Thymus (tissue), 11 donors: ENCODE measurements at regions not wholly inside any gene's neighbourhood (a gene's known extent, or its start where the extent isn't known, plus 50 kb on each side); places are given as distances from the start of the nearest gene placed in this dataset.

Source experiments
- DNase-seq, 9 donors: peaks; one replicate each; pipeline ENCODE4 v3.0.0-alpha.2; 2013; ENCODE audit warnings: low spot score in 9 of 9, low read depth in 6 of 9, missing footprints in 1 of 9
- H3K27ac ChIP-seq, 2 donors: one replicate each; pipeline ENCODE4 v1.5.1; 2013; ENCODE audit warnings: control low read depth in 1 of 2, low read depth in 1 of 2, low read length in 1 of 2, mild to moderate bottlenecking in 1 of 2, moderate library complexity in 1 of 2
- H3K27me3 ChIP-seq, 2 donors: one replicate each; pipeline ENCODE4 v1.5.1; 2013; ENCODE audit warnings: low read length in 1 of 2; ENCODE audit not compliant: control insufficient read depth in 2 of 2, insufficient read depth in 1 of 2
- H3K36me3 ChIP-seq, 2 donors: one replicate each; pipeline ENCODE4 v1.5.1; 2013; ENCODE audit warnings: low read length in 1 of 2, mild to moderate bottlenecking in 1 of 2, moderate library complexity in 1 of 2; ENCODE audit not compliant: control insufficient read depth in 2 of 2, insufficient read depth in 2 of 2
- H3K4me1 ChIP-seq, 2 donors: one replicate each; pipeline ENCODE4 v1.5.1; 2013; ENCODE audit warnings: low read length in 2 of 2; ENCODE audit not compliant: control insufficient read depth in 2 of 2, insufficient read depth in 2 of 2
- H3K4me3 ChIP-seq, 2 donors: one replicate each; pipeline ENCODE4 v1.5.1; 2013; ENCODE audit warnings: low read length in 2 of 2, control low read depth in 1 of 2, mild to moderate bottlenecking in 1 of 2
- H3K9me3 ChIP-seq, 2 donors: one replicate each; pipeline ENCODE4 v1.5.1; 2013; ENCODE audit warnings: low read length in 1 of 2, mild to moderate bottlenecking in 1 of 2; ENCODE audit not compliant: control insufficient read depth in 2 of 2, insufficient read depth in 1 of 2
- WGBS: extraction: QIAGEN DNeasy Blood & Tissue Kit; methylation state at CpG from one replicate; pipeline ENCODE4 v1.1.7; 2013; 5-methylcytosine and 5-hydroxymethylcytosine counted together
- donor health status: healthy.

DNA sequence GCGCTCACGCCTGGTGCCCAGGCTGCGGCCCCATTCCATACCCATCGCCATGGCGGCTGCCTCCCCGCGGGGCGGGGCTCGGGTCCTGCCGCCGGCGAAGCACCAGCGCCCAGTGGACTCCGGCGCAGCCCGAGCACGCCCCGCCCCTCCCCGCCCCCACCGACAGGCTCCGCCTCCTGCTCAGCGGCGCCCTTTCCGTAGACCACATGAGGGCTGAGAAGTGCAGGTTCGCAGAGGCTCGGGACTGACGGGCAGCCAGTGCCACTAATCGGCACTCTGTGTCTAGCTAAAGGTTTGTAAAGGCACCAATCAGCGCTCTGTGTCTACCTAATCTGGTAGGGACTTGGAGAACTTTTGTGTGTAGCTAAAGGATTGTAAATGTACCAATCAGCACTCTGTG is 352.2 kb upstream of the AMELY start:
- no peaks in the 10 kb centered on the region for H3K9me3 ChIP-seq
- no peaks in the 10 kb centered on the region for H3K4me1 ChIP-seq
- 94% methylated on average over 28 of the region's 29 CpGs for whole genome bisulfite sequencing
- H3K27ac ChIP-seq = no peak overlapping the region
- DNase-seq = no peak
- no peak overlapping the region for H3K4me3 ChIP-seq
- no peaks in the 10 kb centered on the region for H3K27me3 ChIP-seq
- H3K36me3 ChIP-seq = no peaks in the 10 kb centered on the region

GRCh38 chrY:7262531-7262930 is 351.0 kb upstream of the AMELY start:
- no peak overlapping the region for H3K27ac ChIP-seq
- H3K4me1 ChIP-seq = no peaks in the 10 kb centered on the region
- H3K36me3 ChIP-seq = no peaks in the 10 kb centered on the region
- H3K9me3 ChIP-seq = no peaks in the 10 kb centered on the region
- H3K4me3 ChIP-seq = no peak overlapping the region
- DNase-seq = no peak
- H3K27me3 ChIP-seq = no peaks in the 10 kb centered on the region
- 98% methylated on average over 4 of the region's 4 CpGs for WGBS

DNA sequence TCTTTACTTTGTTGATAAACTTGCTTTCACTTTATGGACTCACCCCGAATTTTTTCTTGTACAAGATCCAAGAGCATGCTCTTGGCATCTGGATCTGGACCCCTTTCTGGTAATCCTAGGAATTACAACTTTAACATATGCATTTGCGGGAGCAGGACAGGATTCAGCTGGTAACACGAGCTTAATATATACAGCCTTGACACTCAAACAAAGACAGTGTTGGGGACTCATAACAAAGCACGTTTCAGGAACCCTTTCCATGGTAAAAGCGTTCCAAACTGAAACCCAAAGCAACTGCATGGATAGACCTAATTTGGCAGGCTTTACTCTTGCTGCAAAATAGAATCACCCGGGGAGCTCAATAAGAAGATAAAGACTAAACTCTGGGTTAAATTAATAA is 349.7 kb upstream of the AMELY start:
- no peak for DNase-seq
- whole genome bisulfite sequencing = 87% methylated on average over 6 of the region's 6 CpGs
- H3K9me3 ChIP-seq = no peaks in the 10 kb centered on the region

DNA sequence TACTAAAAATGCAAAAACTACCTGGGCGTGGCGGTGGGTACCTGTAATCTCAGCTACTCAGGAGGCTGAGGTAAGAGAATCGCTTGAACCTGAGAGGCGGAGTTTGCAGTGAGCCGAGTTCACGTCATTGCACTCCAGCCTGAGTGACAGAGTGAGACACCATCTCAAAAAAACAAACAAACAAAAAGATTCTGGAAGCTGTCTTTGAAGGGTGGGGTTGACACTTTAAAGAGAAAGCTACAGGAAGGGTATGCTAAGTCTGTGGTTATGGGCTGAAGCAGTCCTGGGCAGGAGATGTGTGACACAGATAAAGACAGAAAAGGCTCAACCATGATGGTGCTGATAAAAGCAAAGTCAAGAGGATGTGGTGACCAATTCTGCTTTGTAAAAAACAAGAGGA is 328.5 kb upstream of the AMELY start:
- no peaks in the 10 kb centered on the region for H3K9me3 ChIP-seq
- no peaks in the 10 kb centered on the region for H3K36me3 ChIP-seq
- H3K27me3 ChIP-seq = no peaks in the 10 kb centered on the region
- peak in 3 of 9 donors; percentile 0 to 6 (median 4) for DNase-seq
- no peaks in the 10 kb centered on the region for H3K4me1 ChIP-seq
- H3K27ac ChIP-seq = no peak overlapping the region
- no peak overlapping the region for H3K4me3 ChIP-seq
- 76% methylated on average over 6 of the region's 6 CpGs for WGBS

More for the DNA sequence above, 349.7 kb upstream of the AMELY start:
- Histone ChIP-seq H3K4me3 (no peak overlapping the region), H3K4me1 (no peaks in the 10 kb centered on the region), H3K27me3 (no peaks in the 10 kb centered on the region), H3K36me3 (no peaks in the 10 kb centered on the region), H3K27ac (no peak overlapping the region)

- WGBS = 84% methylated on average over 5 of the region's 5 CpGs
- no peaks in the 10 kb centered on the region for H3K9me3 ChIP-seq
Observed at GRCh38 chrY:7211971-7212370, 300.4 kb upstream of the AMELY start.

GRCh38 chrY:7204456-7204855 is 292.9 kb upstream of the AMELY start:
- H3K27me3 ChIP-seq = no peaks in the 10 kb centered on the region
- no peaks in the 10 kb centered on the region for H3K36me3 ChIP-seq
- H3K4me1 ChIP-seq = no peaks in the 10 kb centered on the region
- H3K4me3 ChIP-seq = no peak overlapping the region
- no peak for DNase-seq
- H3K9me3 ChIP-seq = no peaks in the 10 kb centered on the region
- WGBS = 26% methylated on average over 4 of the region's 4 CpGs
- no peak overlapping the region for H3K27ac ChIP-seq

More at GRCh38 chrY:7211971-7212370, 300.4 kb upstream of the AMELY start:
- H3K27me3 ChIP-seq = no peaks in the 10 kb centered on the region
- H3K4me1 ChIP-seq = no peaks in the 10 kb centered on the region
- no peak for DNase-seq
- no peak overlapping the region for H3K27ac ChIP-seq
- no peaks in the 10 kb centered on the region for H3K36me3 ChIP-seq
- no peak overlapping the region for H3K4me3 ChIP-seq

- H3K4me3 ChIP-seq = no peak overlapping the region
- no peak for DNase-seq
- no peaks in the 10 kb centered on the region for H3K27me3 ChIP-seq
- H3K9me3 ChIP-seq = no peaks in the 10 kb centered on the region
- H3K36me3 ChIP-seq = no peaks in the 10 kb centered on the region
- no peak overlapping the region for H3K27ac ChIP-seq
- no peaks in the 10 kb centered on the region for H3K4me1 ChIP-seq
Observed at GRCh38 chrY:7182591-7182990, 271.0 kb upstream of the AMELY start.

GRCh38 chrY:7177631-7178030 is 266.1 kb upstream of the AMELY start:
- Histone ChIP-seq H3K27ac (no peak overlapping the region), H3K9me3 (no peaks in the 10 kb centered on the region)
- no peak for DNase-seq

DNA sequence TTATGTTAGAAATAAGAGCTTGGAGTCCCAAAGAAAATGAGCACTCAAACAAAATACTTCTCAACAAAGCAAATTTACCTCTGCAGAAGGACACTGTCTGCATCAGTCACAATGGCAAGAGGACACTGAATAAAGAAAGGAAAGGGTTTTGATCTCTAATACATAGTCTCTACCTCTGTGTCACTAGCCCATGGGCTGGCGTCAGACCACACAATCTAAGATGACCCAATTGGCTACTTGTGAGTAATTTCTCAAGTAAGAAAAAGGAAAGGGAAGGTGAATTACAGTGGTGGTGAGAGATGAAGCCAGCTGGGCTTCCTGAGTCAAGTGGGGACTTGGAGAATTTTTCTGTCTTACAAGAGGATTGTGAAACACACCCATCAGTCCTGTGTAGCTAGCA is 257.9 kb upstream of the AMELY start:
- Histone ChIP-seq H3K36me3 (no peaks in the 10 kb centered on the region), H3K9me3 (no peaks in the 10 kb centered on the region), H3K27ac (no peak overlapping the region), H3K27me3 (no peaks in the 10 kb centered on the region), H3K4me3 (no peak overlapping the region), H3K4me1 (no peaks in the 10 kb centered on the region)
- DNase-seq = no peak
- WGBS = 81% methylated on average over 1 of the region's 1 CpG

More at GRCh38 chrY:7177631-7178030, 266.1 kb upstream of the AMELY start:
- WGBS = 76% methylated on average over 5 of the region's 5 CpGs
- no peak overlapping the region for H3K4me3 ChIP-seq
- no peaks in the 10 kb centered on the region for H3K27me3 ChIP-seq
- no peaks in the 10 kb centered on the region for H3K36me3 ChIP-seq
- H3K4me1 ChIP-seq = no peaks in the 10 kb centered on the region

- Histone ChIP-seq H3K9me3 (no peaks in the 10 kb centered on the region), H3K27me3 (no peaks in the 10 kb centered on the region), H3K27ac (no peak overlapping the region), H3K4me3 (no peak overlapping the region), H3K4me1 (no peaks in the 10 kb centered on the region), H3K36me3 (no peaks in the 10 kb centered on the region)
- WGBS = 89% methylated on average over 5 of the region's 5 CpGs
- no peak for DNase-seq
Observed at GRCh38 chrY:7141477-7141876, 229.9 kb upstream of the AMELY start.
